Activated CD8-positive, alpha-beta memory T cell treated with anti-CD3 and anti-CD28 coated beads, Interleukin-2, amount 50 U/mL, for 4 hours (primary cell): ENCODE measurements at regions not wholly inside any gene's neighbourhood (a gene's known extent, or its start where the extent isn't known, plus 50 kb on each side); places are given as distances from the start of the nearest gene placed in this dataset.

Experiments
- DNase-seq: peaks from one replicate; pipeline ENCODE4 v3.0.0-alpha.2; 2020

DNA sequence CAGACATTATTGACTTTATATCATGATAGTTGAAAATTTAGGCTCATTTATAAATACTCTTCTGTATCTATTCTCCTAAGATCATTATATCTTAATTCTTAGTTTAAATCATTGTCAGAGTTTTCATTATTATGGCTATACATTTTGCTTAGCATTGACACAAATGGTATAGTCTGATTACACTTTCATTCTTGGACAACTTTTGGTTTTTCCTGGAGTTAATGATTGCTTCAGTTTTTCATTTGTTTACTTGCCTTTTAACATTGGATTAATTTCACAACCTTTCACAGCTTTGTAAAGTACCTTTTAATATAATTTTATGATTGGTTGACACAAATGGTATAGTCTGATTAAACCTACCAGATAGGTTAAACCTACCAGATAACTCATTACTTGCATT, 298.2 kb downstream of the DYSF start:
- no peak for DNase-seq

DNA sequence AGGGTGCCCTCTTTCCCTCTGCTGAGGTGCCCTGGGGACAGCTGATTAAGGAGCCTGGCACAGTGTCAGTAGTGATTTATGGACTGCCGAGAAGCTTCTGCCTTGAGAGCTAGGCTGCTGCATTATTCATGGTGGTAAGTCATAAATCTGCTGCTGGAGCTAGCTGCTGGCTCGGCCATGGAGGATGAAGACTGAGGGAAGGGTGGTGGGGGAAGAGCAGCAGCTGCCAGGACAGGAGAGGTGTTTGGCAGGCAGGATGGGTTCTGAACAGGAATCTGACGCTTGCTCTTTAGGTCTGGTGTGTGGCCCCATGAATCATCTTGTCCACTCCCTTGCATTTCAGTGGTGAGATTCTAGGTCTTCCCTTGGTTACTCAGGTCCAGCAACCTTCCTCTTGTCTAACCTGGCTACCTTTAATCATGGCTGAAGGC, 296.3 kb downstream of the DYSF start:
- DNase-seq: no peak

DNA sequence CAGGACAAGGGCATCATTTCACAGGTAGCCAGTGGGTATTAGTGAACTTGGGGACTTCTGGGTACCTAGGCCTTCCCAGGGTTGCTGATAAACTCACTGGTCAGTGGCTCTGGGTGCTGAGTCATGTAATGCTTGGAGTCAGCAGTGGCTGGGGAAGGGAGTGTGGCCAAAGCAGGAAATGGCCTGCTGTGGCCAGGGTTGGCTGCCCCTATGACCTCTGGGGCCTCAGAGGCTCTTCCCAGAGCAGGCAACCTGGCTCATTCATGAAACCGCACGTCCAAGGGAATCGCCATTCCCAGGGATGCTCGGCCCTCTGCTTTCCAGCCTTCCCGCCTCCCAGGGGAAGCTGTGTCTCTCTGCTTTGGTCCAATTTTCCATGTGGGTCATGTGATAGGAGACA, 294.9 kb downstream of the DYSF start:
- no peak for DNase-seq

DNA sequence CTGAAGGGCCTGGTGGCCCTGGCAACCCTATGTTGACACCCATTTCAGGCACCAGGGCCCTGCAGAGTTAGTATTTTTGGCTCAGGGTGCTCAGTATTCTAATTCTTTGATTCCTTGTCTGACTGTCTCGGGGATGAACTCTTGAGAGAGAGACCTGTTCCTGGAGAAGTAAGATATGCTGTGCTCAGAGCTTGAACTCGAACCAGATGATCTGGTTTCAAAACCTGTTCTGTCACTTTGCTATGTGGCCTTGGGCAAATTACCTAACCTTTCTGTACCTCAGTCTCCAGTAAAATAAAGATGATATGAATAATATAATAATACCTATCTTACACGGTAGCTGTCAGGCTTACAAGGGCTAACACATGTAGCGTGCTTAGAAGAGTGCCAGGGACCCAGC, 294.2 kb downstream of the DYSF start:
- no peak for DNase-seq

GRCh38 chr2:71746946-71747501, 293.7 kb downstream of the DYSF start:
- no peak for DNase-seq

GRCh38 chr2:71744781-71745180, 291.4 kb downstream of the DYSF start:
- DNase-seq: no peak

DNA sequence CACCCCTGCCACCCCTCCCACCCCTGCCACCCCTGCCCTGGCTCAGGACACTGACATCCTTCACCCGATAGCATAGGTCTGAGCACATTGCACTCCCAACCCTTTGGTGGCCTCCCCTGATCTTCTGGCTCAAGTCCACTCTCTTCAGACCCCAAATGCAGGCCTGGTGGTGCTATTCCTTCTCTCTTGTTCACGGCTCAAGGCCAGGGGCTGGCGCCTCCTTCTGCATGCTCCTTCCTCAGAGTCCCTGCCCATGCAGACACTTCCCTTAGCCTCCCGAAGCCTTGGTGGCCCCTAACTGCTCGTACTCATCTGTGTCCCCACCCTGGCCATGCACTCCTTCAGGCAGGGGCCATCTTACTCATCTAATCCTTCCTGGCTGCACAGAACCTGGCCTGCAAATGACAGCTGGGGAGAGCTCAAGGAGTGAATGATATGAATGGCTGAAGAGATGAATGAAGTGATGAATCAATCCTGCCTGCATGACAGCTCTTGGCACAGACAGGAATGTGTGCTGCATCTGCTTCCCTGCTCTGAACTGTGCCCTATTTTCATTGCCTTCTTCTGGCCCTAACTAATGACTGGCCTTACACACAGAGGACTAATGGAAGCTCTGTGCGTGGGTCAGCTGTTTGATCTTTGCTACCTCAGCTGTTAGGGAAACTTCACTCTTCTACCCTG, 290.8 kb downstream of the DYSF start:
- no peak for DNase-seq

DNA sequence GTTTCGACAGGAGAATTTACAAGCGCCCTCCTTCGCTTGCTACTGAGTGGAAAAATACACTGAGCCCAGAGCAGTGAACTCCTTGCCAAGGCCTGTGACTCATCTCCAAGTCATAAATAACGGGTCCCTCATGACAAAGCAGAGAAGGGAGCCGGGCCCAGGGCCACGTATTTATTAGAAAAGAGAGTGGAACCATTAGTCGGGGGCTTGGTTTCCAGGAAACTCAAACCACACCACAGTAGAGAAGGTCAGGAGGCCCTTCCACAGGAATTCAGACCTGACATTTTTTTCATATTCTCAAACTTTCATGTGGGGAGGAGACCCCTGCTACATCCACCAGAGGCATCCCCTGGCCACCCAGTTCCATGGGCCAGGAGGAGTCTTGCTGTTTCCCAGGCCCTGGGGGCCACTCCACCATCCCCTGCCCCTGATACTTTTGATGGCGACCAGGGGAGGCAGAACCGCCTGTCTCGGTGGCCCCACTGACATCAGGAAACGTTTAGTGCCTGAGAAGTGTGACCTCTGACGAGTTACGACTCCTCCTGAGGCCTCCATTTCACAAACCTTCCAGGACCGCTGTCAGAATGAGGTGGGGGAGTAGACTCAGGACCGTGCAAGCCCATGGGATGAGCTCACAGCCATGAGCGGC, 289.7 kb downstream of the DYSF start:
- no peak for DNase-seq

DNA sequence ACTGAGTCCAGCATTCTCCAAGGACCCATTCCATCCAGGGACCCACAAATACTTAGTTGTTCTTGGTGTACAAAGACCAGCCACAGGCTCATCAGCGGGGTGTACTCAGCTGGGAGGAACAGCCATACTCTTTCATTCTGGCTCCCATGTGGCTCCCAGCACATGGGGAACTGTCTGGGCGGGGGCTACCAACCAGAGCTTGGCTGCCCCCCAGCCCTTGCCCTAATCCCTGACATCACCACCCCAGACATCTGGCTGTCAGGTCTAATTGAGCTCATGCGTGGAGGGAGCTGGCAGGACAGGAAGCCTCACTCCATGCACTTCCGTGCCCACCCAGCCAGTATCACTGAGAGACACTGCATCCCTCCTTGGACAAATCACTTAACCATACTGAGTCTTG, 283.6 kb downstream of the DYSF start:
- DNase-seq: no peak

DNA sequence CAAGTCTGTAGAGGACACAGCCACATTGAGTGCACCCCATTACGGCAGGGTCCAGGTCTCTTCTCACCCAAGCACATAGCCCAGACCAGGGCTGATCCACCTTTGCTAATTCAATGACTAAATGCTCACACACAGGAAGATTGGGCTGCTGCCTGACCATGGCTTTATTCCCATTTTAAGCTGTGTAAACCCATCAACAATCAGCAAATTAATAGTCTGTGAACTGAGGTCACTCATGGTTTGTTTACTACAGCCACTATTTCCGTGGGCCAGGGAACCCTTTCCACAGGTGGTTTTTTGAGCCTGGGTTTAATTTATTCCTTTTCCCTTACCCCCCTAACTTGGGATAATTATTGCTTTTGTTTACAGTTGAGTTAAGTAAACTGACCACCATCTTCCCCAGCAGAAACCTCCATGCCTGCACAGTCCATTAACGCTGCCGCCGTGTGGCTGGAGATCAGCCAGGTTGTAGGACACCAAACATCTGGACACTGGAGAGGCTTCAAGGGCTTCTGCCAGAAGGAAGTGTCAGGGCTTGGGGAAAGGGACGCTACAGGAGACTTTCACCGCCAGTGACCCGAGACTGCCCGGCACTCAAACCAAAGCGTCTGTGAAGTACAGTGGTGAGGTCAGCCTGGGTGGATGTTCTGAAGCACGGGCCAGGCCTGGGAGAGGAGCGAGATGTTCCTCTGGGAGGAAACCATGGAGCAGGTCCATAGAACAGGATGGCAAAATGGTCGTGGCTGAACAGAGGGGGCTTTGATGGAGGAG, 282.9 kb downstream of the DYSF start:
- no peak for DNase-seq
